ENCODE measurements at regions not wholly inside any gene's neighbourhood (a gene's known extent, or its start where the extent isn't known, plus 50 kb on each side); places are given as distances from the start of the nearest gene placed in this dataset.

GRCh38 chr2:239459606-239460005 lies 58.8 kb upstream of the HDAC4 start:
- DNase-seq (ENCODE audit: extremely low read depth, low read depth) = no peak

- no peak for DNase-seq (ENCODE audit: extremely low read depth, low read depth)
Measured at GRCh38 chr2:239459056-239459455, 58.2 kb upstream of the HDAC4 start.

GRCh38 chr2:239457586-239458445 lies 57.0 kb upstream of the HDAC4 start:
- DNase-seq (ENCODE audit: extremely low read depth, low read depth) = no peak

GRCh38 chr2:239456940-239457339 lies 56.1 kb upstream of the HDAC4 start:
- DNase-seq (ENCODE audit: extremely low read depth, low read depth) = no peak

GRCh38 chr2:239455436-239456203 lies 54.8 kb upstream of the HDAC4 start:
- DNase-seq (ENCODE audit: extremely low read depth, low read depth) = no peak

- DNase-seq (ENCODE audit: extremely low read depth, low read depth) = no peak
Measured at GRCh38 chr2:239454507-239454906, 53.7 kb upstream of the HDAC4 start.
